Gastrocnemius medialis (tissue), 4 donors: ENCODE measurements at regions not wholly inside any gene's neighbourhood (a gene's known extent, or its start where the extent isn't known, plus 50 kb on each side); places are given as distances from the start of the nearest gene placed in this dataset.
"Not testable (repeated sequence)": the region's sequence is repeated elsewhere in the genome, so short reads cannot be mapped to it uniquely, and the experiment has no call there.

Source experiments
- CTCF ChIP-seq, 5 experiments: fragments of 450-650 bp in 3 of 5; fragments of 200-600 bp in 2 of 5; sonication (generic) in 2 of 5; IDR thresholded peaks in 4 of 5; conservative IDR thresholded peaks in 1 of 5; 1 replicate in 4 of 5; 2 replicates in 1 of 5; pipeline ENCODE4 v1.5.1; 2016 to 2019; ENCODE audit warnings: antibody characterized with exemption in 5 of 5, mild to moderate bottlenecking in 3 of 5, moderate library complexity in 3 of 5
- POLR2A ChIP-seq, 2 donors: fragments of 450-650 bp; IDR thresholded peaks; one replicate each; pipeline ENCODE4 v1.6.1; 2017; ENCODE audit warnings: antibody characterized with exemption in 2 of 2, mild to moderate bottlenecking in 2 of 2, moderate library complexity in 2 of 2

- TF ChIP-seq CTCF (IDR thresholded peaks at IDR 0.05 in 4 of 5, conservative IDR thresholded peaks at IDR 0.05 in 1 of 5); POLR2A (IDR thresholded peaks at IDR 0.05): not testable (repeated sequence)
These were observed 1095.5 kb downstream of the EPHA3 start for GRCh38 chr3:90202931-90203330.
